C4-2B (cell line): ENCODE measurements at regions not wholly inside any gene's neighbourhood (a gene's known extent, or its start where the extent isn't known, plus 50 kb on each side); places are given as distances from the start of the nearest gene placed in this dataset.

Source experiments
- CTCF ChIP-seq: fragments of 450-650 bp; conservative IDR thresholded peaks from 2 replicates; pipeline ENCODE4 v1.5.1; 2017; ENCODE audit warnings: mild to moderate bottlenecking
- ZFX ChIP-seq: fragments of 450-650 bp; IDR thresholded peaks from 2 replicates; pipeline ENCODE4 v1.6.1; 2017

GRCh38 chrX:1713296-1713695 is 98.4 kb downstream of the ASMT start:
- TF ChIP-seq CTCF (no peak), ZFX (no peak)
